Right renal pelvis (tissue), 4 donors: ENCODE measurements at regions not wholly inside any gene's neighbourhood (a gene's known extent, or its start where the extent isn't known, plus 50 kb on each side); places are given as distances from the start of the nearest gene placed in this dataset.

Source experiments
- DNase-seq, 4 donors: peaks; one replicate each; pipeline ENCODE4 v3.0.0-alpha.2; 2013; ENCODE audit warnings: low read depth in 4 of 4, low spot score in 3 of 4, missing footprints in 1 of 4

DNA sequence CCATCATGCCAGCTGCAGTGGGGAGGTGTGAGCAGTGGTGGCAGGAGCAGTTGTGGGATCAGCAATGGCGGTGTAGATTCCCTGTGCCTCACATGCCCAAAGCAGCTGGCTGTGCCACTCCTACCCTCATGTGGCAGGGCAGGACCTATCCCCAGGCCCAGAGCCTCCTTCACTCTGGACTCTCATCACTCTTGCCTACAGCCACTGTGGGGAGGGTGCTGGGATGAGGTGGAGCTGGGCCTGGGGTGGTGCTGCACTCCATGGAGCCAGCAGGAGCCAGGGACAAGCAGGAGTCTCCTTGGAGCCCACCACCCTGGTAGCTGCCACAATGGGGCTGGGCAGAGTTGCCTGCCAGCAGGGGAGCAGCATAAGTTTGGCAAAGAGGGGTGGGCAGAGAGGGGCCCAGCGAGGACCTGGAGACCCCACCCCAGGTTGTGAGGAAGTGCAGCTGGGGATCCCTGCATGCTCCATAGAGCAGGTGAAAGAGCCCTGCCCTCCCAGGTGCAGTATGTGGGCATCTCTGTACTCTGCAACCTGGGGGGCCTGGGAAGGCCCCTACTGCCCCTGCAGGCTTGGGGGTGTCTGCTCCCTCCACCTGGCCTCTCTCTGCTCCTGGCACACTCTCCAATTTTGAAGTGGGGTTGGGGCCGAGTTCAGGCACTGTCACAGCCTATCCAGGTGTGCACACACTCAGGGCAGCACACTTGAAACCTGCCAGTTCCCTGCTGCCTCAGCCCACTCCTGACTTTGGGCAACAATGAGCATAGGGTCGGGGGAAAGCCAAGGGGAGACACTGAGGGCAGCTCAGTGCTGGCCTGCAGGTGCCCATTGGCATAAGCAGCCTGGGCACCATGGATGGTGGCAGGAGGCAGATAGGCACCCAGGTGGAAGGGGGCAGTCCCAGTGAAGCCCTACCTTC lies 74.0 kb upstream of the INTU start:
- no peak for DNase-seq

GRCh38 chr4:127559981-127560380 lies 72.8 kb upstream of the INTU start:
- no peak for DNase-seq

GRCh38 chr4:127560755-127561154 lies 72.0 kb upstream of the INTU start:
- DNase-seq, result no peak

DNA sequence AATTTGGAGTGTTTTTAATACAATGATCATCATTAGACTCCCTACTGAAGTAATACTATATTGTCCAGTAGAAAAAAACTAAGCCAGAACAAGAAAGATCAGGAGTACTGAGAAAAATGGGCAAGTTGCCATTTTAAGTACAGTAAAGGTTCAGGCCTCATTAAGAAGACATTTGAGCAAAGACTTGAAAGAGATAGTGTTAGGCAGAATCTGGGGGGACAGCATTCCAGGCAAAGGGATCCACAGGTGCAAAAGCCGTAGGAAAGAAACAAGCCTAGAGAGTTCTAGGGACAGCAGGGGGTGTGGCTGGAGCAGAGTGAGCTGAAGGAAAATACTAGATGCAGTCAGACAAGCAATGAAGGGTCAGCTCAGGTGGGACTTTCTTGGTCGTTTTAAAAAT lies 58.1 kb upstream of the INTU start:
- DNase-seq, result no peak

DNA sequence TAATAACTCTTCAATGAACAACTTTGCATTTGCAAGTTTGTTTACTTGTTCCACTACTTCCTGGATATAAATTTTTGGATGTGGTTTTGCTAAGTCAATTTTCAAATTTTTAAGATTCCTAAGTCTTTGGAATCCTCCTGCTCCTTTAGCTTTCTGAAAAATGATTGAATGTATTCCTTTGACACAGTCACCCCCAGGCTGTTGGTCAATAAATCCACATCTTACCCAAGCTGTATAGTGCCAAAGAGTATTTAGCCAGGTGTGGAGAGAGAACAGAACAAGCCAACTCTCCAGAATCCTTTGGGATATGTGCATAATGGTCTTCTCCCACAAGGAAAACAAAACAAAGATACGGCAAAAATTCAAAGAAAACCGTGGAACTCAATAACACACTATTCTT lies 56.9 kb upstream of the INTU start:
- peak in 1 of 4 donors; percentile 10 for DNase-seq

GRCh38 chr4:127578491-127578890 lies 54.3 kb upstream of the INTU start:
- DNase-seq, result no peak

GRCh38 chr4:127578967-127579366 lies 53.8 kb upstream of the INTU start:
- no peak for DNase-seq

DNA sequence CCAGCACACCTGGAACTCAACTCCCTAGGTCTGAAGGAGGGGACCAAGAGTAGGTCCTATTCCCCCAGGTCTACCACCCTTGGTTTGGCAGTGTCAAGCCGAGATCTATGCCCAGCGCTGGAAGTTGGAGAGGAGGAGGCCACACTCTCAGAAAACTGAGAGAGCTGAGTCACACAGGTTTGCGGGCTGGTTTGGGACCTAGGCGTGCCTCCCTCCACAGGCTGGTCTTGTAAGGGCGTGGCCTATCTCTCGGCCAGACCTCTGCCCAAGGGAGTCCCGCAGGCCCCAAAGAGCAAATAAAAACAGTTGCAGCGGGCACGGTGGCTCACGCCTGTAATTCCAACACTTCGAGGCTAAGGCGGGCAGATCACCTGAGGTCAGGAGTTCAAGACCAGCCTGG lies 52.9 kb upstream of the INTU start:
- DNase-seq, result no peak

DNA sequence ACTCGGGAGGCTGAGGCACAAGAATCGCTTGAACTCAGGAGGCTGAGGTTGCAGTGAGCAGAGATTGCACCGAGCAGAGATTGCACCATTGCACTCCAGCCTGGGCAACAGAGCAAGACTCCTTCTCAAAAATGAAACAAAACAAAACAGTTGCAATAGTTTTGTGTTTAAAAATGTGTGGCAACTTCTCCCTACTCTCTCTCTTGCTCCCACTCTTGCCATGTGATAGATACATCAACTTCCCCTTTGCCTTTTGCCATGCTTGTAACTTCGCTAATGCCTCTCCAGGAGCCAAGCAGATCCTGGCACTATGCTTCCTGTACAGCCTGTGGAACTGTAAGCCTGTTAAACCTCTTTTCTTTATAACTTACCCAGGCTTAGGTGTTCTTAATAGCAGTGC lies 52.5 kb upstream of the INTU start:
- DNase-seq, result no peak

DNA sequence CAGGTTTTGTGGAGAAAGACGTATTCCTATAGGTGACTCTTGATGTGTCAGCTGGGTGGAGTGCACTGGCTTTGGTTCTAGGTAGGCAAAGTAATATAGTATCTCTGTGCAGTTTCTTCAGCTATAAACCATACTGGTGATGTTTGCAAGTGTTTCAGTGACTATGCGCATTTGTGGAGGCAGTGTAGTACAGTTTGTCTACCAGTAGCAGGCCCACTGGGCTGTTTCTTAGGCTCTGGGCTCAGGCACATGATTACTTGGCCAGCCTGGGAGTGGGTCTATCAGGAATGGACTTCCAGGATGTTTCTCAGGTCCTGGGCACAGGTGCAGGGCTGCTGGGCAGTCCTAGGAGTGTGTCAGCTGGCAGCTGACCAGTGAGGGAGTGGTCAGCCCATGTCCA lies 51.9 kb upstream of the INTU start:
- no peak for DNase-seq
